Body of pancreas (tissue), 4 donors: ENCODE measurements at regions not wholly inside any gene's neighbourhood (a gene's known extent, or its start where the extent isn't known, plus 50 kb on each side); places are given as distances from the start of the nearest gene placed in this dataset.

ENCODE experiments used
- CTCF ChIP-seq, 7 experiments: fragments of 450-650 bp in 4 of 7; fragments of 200-600 bp in 3 of 7; sonication (generic) in 3 of 7; IDR thresholded peaks; one replicate each; pipeline ENCODE4 v1.5.1; 2016 to 2019; ENCODE audit warnings: antibody characterized with exemption in 7 of 7
- POLR2A ChIP-seq, 3 donors: fragments of 450-650 bp; IDR thresholded peaks; one replicate each; pipeline ENCODE4 v1.6.1; 2016; ENCODE audit warnings: antibody characterized with exemption in 3 of 3, mild to moderate bottlenecking in 2 of 3

DNA sequence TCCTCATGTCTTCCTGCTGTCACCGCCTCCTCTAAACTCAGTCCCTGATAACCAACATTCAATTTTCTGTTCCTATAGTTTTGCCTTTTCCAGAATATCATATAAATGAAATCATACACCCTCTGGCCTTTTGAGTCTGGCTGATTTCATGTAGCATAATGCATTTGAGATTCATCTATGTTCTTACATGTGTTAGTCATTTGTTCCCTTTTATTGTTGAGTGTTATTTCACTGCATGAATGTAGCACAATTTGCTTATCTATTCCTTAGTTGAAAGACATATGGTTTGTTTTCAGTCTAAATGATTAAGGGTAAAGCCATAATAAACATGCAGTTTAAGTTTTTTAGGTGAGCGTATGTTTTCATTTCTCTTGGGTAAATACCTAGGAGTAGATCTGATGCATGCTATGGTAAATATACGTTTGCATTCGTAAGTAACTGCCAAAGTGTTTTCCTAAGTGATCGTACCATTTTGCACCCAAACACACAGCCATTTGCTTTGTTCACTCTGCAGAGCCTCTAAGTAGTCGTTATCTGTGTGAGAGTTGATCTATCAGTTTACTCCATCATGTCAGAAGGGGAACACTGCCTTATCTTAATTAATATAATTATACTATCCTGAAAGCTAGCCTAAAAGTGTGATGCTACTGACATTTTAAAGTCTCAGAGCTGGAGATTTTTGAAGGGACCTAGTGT, 460.8 kb downstream of the DMAC1 start:
- TF ChIP-seq CTCF (IDR thresholded peaks at IDR 0.05), result no peak
- no peak for TF ChIP-seq POLR2A (IDR thresholded peaks at IDR 0.05)
